Activated CD4-positive, alpha-beta T cell treated with anti-CD3 and anti-CD28 coated beads for 24 hours (primary cell): ENCODE measurements at regions not wholly inside any gene's neighbourhood (a gene's known extent, or its start where the extent isn't known, plus 50 kb on each side); places are given as distances from the start of the nearest gene placed in this dataset.

Experiments used
- DNase-seq, 2 donors: peaks; one replicate each; pipeline ENCODE4 v3.0.0-alpha.2; 2020; ENCODE audit warnings: low read depth in 2 of 2

GRCh38 chr3:170732660-170733245 is 137.2 kb downstream of the RPL22L1 start:
- DNase-seq, result no peak

GRCh38 chr3:170731281-170731680 is 138.7 kb downstream of the RPL22L1 start:
- no peak for DNase-seq

- no peak for DNase-seq
These were observed 139.8 kb downstream of the RPL22L1 start for GRCh38 chr3:170730071-170730812.

GRCh38 chr3:170728181-170728580 is 141.8 kb downstream of the RPL22L1 start:
- DNase-seq, result no peak

- no peak for DNase-seq
These were observed 141.9 kb upstream of the SLC7A14 start for GRCh38 chr3:170727754-170728153.

- DNase-seq, result no peak
These were observed 141.2 kb upstream of the SLC7A14 start for GRCh38 chr3:170726976-170727661.

- no peak for DNase-seq
These were observed 139.4 kb upstream of the SLC7A14 start for GRCh38 chr3:170725285-170725731.

GRCh38 chr3:170724599-170725280 is 138.9 kb upstream of the SLC7A14 start:
- DNase-seq, result no peak

GRCh38 chr3:170723241-170723640 is 137.4 kb upstream of the SLC7A14 start:
- DNase-seq, result no peak

GRCh38 chr3:170721563-170721962 is 135.7 kb upstream of the SLC7A14 start:
- no peak for DNase-seq

GRCh38 chr3:170719300-170719699 is 133.4 kb upstream of the SLC7A14 start:
- DNase-seq, result no peak

- DNase-seq, result no peak
These were observed 133.0 kb upstream of the SLC7A14 start for GRCh38 chr3:170718848-170719247.

- DNase-seq, result no peak
These were observed 131.8 kb upstream of the SLC7A14 start for GRCh38 chr3:170717410-170718402.

GRCh38 chr3:170716172-170716805 is 130.4 kb upstream of the SLC7A14 start:
- no peak for DNase-seq

- no peak for DNase-seq
These were observed 129.0 kb upstream of the SLC7A14 start for GRCh38 chr3:170714562-170715535.

GRCh38 chr3:170714122-170714521 is 128.2 kb upstream of the SLC7A14 start:
- no peak for DNase-seq

- DNase-seq, result no peak
These were observed 127.8 kb upstream of the SLC7A14 start for GRCh38 chr3:170713653-170714052.

- DNase-seq, result no peak
These were observed 126.9 kb upstream of the SLC7A14 start for GRCh38 chr3:170712798-170713197.

- no peak for DNase-seq
These were observed 126.5 kb upstream of the SLC7A14 start for GRCh38 chr3:170712336-170712735.
